Spleen (tissue), 7 donors: ENCODE measurements at regions not wholly inside any gene's neighbourhood (a gene's known extent, or its start where the extent isn't known, plus 50 kb on each side); places are given as distances from the start of the nearest gene placed in this dataset.

ENCODE experiments used
- CTCF ChIP-seq, 11 experiments: fragments of 200-600 bp in 7 of 11; fragments of 450-650 bp in 4 of 11; sonication (generic) in 4 of 11; IDR thresholded peaks in 8 of 11; conservative IDR thresholded peaks in 3 of 11; 1 replicate in 7 of 11; 2 replicates in 4 of 11; pipeline versions ENCODE4 v1.4.0 to v1.8.0; 2016 to 2021; ENCODE audit warnings: antibody characterized with exemption in 11 of 11, inconsistent platforms in 4 of 11, mild to moderate bottlenecking in 1 of 11
- POLR2AphosphoS5 ChIP-seq, 3 donors: sonication (generic); formaldehyde crosslinking; IDR thresholded peaks; one replicate each; pipeline ENCODE4 v1.5.1; 2017; ENCODE audit warnings: antibody characterized with exemption in 3 of 3
- donor health status: DM: no; HTN: no; CAD: no; lungs with moderate emphysema.
- donor health status: DM: no; HTN: no; CAD: no.
- donor health status: DM: no; HTN: no; CAD: no.

GRCh38 chr5:18999478-18999877 is 988.5 kb downstream of the CDH18 start:
- TF ChIP-seq CTCF (IDR thresholded peaks at IDR 0.05 in 8 of 11, conservative IDR thresholded peaks at IDR 0.05 in 3 of 11) (no peak), POLR2AphosphoS5 (IDR thresholded peaks at IDR 0.05) (no peak)
